ENCODE measurements at regions not wholly inside any gene's neighbourhood (a gene's known extent, or its start where the extent isn't known, plus 50 kb on each side); places are given as distances from the start of the nearest gene placed in this dataset.

DNA sequence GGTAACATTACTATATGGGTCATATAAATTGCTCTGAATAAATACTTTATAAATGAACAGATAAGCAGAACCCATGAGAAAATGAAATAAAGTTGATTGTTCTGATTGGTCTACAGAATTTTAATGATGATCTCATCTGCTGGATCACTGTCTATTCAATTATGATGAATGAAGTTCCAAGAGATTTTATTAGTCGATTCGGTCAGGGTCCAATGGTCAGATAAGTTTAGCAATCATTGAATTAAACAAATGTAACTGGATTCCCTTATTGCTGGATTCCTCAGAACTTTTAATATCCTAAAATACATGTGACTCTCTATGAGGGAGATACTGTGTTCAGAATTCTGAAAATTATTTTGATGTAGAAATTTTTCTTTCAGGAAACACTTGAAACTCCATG is 715.2 kb downstream of the EPM2A start:
- DNase-seq (ENCODE audit: low read depth), result no peak

DNA sequence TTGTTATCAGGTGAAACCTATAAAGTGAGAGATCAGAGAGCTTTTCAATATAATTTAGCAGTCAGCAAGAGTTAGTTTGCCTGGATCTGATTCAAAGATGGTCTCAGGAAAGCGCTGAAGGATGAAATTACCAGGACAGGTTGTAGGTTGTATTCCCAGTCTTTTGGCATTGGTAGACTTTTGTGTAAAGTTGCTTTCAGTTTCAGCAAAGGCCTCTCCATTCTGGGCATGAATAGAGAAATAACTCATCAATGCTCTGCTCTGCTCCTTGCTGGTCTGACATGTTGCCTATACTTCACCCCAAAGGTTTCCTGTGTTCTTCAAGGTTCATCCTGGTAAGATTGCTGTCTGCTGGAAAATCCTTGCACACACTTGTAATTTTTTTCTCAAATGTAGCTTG is 714.8 kb downstream of the EPM2A start:
- DNase-seq (ENCODE audit: low read depth), result no peak

DNA sequence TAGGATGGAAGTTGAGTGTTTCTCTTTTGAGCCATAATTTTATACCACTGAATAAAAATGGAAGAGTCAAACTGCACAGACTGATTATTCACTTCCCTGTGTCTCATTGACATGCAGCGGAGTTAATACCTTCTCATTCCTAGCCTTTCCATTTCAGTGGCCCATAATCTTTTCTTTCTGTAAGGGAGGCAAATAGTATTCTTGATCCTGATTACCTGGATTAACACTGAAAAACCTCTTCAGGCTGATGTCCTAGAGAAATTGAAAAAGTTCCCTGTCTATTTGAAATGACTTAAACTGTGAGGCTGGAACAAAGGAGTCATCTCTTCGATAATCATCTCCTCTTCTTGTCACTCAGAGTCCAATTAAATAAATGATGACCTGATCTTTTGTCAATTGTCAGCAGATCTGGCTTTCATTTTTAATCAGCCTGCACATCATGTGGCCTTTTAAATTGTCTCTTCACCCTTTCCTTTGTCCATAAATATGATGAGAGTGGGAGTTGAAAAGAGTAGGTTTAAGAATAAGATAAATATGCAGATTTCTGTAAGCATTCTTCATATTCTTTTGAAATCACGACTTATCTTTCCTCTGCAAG is 713.0 kb downstream of the EPM2A start:
- no peak for DNase-seq (ENCODE audit: low read depth)

DNA sequence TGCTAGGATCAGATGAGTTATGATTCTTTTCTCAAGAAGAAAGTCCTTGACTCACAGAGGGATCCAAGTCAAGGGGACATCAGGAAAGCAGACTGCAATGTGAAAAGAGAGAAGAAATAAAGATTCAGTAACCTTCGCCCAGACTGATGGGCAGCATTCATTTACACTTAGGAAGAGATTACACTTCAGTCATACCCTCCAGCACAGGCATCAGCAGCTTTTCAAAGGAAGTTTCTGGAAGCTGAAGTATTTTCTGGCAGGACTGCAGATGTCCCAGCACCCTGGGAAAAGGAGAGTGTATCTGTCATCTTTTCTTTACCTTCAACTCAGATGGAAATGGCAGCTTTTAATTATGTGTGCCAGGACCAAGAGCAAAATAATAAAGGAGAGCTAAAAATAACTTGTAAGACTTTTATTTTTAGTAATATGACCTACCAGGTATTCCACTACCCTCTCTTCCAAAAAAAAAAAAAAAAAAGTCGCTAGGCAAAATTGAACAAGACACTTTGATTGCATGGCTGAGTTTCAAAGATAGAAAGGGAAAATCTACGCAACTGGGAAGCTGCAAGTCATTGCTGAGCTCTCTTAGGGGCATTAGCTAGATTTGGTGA is 712.1 kb downstream of the EPM2A start:
- DNase-seq (ENCODE audit: low read depth), result no peak

DNA sequence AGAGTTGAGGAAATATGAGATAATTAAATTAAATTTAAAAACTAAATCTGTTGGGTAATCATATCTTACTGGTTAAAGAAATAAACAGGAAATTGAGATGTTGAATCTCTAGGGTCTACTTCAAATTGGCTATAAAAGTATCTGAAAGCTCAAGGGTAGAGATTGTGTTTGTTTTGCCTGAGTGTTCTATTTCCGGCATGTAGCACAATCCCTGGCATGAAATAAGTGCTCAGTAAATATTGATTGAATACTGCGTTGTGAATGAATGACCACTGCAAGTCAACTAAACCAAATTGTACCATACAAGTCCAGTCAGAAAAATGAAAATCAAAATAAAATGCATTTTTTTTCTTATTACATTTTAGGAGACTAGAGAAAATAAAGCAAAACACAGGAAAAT is 709.8 kb downstream of the EPM2A start:
- no peak for DNase-seq (ENCODE audit: low read depth)

DNA sequence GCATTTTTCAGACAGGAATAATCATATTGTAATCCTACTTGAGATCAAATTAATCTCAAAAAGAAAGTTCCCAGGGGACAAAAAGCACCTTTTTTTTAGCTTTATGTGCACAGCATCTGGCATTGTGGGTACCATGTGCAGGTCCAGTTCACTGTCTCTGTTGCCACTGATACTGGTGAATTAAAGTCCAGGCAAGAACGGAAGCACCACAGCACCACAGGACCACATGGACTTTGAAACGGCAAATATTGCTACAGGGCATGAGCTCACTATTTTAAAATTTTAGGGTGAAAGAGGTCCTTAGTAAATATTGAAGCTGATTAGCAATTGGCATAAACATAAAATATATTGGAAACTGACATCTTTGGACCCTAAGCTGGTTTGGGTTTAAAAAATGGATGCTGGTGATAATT is 709.0 kb downstream of the EPM2A start:
- no peak for DNase-seq (ENCODE audit: low read depth)

DNA sequence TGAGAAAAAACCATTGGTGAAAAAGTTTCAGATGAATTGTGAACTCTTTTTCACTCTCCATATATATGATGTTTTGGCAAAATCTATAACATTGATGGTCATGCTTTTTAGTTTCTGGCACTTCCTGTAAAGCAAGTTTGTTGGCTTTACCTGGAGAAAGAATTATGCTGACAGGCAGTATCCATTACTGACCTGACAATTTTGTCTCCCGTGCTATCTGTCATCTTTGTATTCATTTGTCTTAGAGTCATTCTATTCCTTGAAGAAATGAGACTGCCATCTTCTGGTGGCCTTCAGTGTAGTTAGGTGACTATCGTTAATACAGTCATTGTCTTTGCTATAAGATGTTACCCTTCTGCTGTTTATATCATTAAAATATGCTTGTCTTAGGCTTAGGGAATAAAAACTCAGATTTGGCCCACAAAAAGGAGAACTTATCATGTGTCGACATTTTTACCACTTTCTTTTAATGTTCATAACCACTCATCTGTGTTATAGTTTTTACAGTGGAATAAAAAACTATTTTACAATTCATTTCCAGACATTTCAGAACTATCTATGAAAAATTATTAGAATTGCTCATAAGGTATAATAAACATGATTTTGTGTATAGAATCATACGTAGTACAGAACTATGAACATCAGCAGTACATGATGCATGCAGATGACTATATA is 707.0 kb downstream of the EPM2A start:
- DNase-seq (ENCODE audit: low read depth), result no peak

DNA sequence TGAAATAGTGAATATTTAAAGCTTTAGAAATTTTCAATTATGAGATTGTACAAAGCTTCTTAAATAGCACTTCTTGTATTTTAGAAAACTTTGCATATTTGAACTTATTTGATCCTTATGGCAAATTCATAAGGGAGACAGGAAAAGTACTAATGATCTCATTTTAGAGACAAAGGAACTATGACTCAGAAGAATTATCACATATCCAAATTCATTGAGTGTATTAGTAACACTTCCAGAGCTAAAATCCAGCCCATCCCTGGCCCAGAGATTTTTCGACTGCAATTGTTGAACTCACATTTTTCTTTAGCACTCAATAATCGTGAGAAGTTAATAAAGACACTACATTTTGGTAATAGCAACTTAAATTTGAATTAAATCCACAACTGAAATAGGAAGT is 704.3 kb downstream of the EPM2A start:
- DNase-seq (ENCODE audit: low read depth), result no peak

DNA sequence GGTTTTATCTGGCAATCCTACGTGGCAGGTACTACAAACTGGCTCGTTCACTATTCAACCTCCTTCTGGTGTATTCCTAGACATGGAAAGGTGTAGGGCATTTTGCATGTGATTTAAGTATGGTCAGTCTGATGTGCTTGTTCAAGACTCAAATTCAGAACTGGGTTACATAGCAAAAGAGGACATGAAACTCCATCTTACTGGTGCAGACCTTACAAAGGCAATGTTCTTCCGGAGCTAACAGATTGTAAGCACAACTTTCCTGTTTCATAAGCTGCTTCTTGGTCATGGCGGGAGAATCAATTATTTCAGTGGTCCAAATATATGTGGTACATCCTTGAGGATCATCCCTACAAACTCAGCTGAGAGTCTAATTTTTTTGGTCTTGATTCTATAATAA is 703.4 kb downstream of the EPM2A start:
- DNase-seq (ENCODE audit: low read depth), result no peak

DNA sequence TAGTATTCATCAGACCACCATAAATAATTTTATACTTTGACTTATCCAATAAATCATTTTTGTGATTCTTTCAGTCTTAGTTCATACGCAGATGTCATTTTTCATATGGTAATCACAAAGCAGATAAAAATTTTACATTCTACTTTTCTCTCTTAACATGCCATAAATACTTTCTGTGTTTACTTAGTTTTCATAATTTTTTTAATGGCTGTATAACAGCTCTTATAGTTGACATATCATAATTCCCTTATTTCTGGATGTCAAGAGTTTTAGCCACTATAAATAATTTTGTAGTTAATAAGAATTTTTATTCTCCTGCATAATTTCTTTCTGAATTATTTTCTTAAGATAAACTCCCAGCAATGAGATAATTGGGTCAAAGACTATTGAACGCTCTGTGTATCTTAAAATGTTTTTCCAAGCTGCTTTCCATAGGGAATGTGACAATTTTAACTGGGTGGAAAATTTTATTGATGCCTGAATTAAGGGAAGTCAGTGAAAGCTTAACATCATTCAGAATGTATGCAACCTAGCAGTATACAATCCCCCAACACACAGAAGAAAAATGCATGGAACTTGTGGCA is 702.7 kb downstream of the EPM2A start:
- DNase-seq (ENCODE audit: low read depth), result no peak

DNA sequence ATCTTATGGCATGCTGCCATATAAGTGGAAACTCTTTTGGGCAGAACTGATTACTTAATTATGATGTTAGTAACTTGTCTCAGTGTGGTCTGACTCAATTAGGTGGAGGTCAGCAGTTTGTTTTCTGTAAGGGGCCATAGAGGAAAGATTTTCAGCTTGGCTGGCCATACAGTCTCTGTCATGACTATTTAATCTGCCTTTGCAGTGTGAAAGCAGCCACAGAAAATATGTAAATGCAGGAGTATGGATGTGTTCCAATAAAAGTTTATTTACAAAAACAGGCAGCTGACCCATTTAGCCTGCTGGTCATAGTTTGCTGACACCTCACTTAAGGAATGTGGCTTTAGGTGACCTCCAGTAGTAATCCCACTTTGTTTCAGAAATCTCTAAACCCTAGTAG is 700.7 kb downstream of the EPM2A start:
- no peak for DNase-seq (ENCODE audit: low read depth)

DNA sequence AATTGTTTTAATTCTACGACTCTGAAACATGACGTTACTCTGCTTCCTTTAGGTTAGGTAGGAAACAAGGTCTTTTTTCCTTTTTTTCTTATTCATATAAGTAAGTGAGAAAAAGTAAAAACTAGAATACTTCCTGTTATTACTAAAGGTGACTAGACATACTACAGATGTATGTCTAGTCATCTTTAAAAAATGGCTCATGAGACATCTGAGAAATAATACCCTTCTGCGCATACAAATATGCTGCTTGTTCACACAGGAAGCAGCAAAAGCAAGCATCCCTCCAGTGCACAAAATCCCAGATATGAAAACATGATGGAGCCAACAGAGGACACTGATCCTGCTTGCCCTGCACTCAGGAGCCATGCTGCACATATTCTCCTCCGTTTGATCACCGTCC is 699.1 kb downstream of the EPM2A start:
- no peak for DNase-seq (ENCODE audit: low read depth)

DNA sequence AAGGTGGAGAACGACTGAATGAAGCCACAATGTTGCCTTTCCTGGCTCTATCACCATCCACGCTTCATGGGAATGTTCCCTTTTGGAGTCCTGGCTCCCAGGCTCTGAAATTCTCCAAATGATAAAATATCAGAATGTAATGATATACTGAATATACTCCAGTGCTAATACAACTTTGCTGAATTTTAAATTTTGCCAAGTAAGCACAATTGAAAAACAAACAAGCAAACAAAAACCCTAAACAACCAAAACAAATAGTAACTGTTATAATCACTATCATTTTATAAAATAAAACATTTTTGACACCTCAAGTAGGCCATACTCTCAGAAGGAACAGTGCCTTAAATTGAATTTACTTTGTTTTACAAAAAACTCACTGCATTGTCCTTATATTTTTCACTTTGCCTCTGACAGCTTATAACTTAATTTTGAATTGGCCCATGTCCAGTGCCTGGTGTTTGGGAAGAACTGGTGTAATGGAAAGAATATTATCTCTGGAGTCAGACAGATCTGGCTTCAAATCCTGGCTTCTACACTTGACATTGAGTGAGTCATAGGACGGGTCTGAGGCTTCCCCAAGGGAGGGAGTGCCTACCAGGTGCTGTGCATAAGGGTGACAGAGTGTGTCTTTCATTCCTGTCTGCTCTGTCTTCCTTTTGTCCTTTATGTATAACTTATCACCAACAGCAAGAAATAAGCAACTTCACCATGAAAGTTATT is 698.3 kb downstream of the EPM2A start:
- DNase-seq (ENCODE audit: low read depth), result no peak

DNA sequence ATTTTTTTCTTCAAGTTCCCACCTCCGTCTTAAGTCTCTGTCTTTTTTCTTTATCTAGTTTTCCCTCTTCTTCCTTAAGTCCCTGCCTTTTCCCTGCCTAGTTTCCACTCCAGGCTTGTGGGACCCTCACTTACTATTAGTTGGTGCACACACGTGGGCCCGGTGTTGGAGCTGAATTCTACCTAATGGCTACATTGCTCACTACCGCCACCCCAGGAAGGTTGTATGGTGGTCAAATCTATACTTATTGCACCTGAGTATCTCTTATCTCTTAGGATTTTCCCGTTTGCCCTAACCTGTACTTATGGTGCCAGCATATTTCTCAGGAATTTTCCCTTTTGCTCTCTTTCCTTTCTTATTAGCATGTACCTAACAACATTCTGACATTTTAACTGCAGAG is 692.8 kb downstream of the EPM2A start:
- no peak for DNase-seq (ENCODE audit: low read depth)

DNA sequence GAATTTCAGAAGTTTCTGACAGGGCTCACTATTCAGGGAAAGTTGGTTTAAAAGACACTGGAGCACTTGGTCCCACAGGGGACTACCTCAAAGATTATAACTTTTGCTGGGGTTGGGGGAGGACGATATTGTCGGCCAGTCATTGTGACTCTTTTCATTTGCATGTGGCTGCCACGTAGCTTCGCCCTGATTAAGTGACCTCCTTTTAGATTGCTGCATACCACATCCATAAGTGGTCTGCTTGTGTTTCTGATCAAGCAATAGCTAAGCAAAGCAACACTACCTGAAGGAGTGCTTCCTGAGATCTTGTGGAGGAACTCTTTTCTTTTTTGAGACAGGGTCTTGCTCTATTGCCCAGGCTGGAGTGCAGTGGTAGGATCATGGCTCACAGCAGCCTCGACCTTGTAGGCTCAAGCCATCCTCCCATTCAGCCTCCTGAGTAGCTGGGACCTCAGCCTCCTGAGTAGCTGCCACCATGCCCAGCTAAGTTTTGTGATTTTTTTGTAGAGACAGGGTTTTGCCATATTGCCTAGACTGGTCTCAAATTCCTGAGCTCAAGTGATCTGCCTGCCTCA is 691.3 kb downstream of the EPM2A start:
- DNase-seq (ENCODE audit: low read depth), result no peak

DNA sequence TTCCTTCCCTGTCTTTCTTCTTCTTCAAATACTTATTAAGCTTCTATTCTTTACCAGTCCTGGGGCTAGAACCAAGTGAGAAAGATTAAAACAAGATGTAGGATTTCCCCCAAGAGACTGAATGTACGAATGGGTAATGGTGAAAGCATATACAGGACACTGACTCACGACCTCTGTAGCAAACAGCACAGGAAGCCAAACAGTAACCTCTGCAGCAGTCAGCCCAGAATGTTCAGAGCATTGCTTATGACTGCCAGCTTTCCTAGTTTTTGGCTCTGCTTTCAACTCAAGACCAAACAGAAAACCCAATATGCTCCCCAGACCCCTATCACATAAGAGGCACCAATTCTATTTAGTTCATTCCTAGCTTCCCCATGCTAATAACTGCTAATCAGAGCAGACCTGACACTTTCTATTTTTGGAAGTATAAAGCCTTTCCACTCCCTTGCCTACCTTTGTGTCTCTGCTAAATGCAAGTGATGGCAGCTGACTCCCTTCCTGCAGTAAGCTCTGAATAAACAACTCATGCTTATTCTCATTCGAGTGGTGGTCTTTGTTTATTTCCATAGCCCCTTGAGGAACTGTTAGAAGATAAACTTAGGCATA is 690.6 kb downstream of the EPM2A start:
- DNase-seq (ENCODE audit: low read depth), result no peak

DNA sequence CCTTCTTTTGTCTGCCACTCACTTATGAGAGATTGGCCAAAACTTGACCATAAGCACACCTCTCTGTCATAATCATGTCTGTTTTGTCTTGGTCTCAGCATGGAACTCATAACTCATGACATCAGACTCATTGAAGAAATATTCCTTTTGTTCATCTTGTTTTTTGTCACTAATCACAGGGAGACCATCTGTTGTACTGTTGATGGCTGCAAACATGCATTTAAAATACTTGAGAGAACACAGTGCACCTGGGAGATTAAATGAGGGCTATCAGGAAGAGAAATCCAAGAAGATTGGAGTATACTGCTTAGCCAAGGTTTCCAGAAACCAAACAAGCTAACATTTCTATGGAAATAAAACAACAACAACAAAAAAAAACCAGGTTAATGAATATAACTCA is 689.7 kb downstream of the EPM2A start:
- no peak for DNase-seq (ENCODE audit: low read depth)

DNA sequence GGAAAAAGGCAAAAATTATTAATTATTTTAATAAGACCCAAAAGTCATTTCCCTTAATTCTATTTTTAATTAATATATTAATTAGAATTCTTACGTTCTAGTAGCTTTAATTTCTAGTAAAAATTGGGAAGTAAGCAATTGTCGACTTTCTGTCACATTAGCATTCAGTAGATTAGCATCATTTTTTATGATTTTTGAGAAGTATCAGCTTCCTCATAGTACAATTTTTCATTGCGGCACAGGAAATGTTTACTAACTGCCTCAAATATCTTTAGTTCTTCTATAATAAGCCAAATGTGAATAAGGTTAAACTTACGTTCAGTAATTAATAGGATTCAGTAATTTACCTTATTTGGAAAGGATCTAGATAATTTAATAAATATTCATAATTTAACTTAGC is 687.4 kb downstream of the EPM2A start:
- no peak for DNase-seq (ENCODE audit: low read depth)

DNA sequence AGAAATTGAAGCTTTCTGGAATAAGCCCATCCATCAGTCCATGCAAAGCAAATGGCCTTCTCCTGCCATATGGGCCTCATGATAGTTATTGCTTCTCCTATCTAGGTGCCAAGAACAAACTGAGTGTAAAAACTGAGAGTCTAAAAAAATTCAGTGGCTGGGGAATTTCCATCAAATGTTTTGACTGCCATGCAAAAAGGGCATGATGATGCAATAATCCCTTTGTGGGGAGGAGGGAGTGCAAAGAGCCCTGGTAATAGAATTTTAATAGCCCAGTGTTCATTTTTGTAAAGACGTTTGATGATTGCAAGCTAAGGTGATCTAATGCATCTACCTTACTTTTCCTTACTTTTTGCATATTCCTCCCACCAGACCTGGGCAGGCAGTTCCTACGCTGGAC is 683.7 kb downstream of the EPM2A start:
- no peak for DNase-seq (ENCODE audit: low read depth)

DNA sequence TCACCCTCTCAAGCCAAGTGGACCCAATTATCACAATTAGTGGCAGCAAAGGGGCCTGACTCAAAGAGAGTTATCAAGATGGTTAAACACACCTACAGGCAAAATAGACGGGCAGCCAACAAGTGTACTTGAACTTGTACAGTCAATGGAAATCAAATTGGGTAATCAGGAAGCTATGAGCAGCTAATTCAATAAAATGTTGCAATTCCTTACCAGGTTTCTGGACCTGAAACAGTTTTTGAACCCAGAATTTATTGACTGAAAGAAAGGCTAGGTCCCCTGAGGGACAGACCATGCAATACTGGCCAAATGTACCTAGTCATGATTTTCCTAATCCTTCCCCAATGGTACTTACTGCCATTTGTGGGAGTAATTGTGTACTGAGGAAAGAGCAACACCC is 679.8 kb downstream of the EPM2A start:
- DNase-seq (ENCODE audit: low read depth), result no peak

DNA sequence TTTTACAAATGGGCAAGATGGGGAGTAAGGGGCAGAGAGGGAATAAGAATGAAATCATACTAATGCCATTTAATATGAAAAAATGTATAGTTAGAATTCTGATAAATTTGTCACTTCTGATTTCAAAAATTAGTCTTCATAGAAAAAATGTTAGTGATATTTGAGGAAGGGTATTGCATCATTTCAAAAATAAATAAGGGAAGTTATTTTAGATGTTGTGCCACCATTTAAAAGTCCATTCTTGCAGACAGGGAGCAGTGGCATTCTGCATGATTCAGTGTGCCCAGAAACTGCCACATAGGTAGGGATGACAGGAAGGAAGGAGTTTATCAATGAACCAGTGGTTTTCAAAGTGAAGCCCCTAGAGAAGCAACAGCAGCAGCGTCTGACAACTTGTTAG is 674.6 kb downstream of the EPM2A start:
- DNase-seq (ENCODE audit: low read depth), result no peak

DNA sequence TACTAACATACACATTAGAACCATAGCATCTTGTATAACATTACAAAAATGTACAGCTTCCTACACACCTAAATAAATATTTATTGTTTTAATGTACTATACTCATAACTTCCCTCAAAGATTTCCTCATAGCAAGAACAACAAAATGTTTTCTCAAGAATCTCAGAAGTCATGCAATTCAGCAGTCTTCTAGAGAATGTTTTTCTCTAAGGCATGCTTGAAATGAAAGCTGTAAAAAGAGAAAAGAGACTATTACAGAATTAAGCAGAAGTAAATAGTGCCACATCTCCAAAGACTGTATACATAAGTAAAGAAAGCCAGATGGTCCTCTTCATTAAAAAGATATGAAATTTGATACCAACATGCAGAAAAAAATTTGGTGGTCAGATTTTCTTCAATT is 672.2 kb downstream of the EPM2A start:
- DNase-seq (ENCODE audit: low read depth), result no peak

All from activated gamma-delta T cell treated with anti-CD3 and anti-CD28 coated beads, Interleukin-2, amount 50 U/mL, for 16 hours (primary cell).